ENCODE measurements at regions not wholly inside any gene's neighbourhood (a gene's known extent, or its start where the extent isn't known, plus 50 kb on each side); places are given as distances from the start of the nearest gene placed in this dataset.
"Not testable (repeated sequence)": the region's sequence is repeated elsewhere in the genome, so short reads cannot be mapped to it uniquely, and the experiment has no call there.

DNA sequence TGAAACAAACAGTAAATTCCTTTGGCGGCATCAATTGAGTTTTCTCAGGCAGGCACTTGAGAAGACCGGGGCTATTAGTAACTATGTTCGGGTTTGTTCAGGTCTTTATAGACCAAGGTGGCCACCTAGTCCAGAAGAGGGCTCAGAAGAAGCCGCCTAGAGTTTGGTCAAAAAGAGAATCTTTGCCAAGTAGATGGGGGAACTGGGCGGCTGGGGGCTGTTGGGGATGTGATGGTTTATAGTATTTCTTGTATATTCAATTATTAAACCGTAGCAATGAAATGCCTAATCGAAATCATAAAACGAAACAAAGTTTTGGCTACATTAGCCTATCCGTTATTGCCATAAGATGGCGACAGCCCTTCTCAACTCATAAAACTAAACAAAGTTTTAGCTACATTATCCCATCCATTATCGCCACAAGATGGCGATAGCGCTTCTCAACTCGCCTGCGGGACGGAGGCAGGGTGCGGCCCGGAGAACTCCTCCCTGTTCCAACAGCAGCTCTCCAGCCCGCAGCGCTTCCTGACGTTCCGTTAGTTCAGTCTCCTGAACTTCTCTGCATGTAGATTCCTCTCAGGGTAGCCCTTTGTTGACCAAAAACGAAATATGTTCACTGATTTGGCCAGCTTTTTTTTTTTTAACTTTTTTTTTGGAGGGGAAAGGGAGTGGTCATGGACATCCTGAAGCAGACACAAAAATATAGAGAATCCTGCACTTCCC is 120.5 kb upstream of the PRSS16 start (continued):
- TF ChIP-seq, protein P1, sequence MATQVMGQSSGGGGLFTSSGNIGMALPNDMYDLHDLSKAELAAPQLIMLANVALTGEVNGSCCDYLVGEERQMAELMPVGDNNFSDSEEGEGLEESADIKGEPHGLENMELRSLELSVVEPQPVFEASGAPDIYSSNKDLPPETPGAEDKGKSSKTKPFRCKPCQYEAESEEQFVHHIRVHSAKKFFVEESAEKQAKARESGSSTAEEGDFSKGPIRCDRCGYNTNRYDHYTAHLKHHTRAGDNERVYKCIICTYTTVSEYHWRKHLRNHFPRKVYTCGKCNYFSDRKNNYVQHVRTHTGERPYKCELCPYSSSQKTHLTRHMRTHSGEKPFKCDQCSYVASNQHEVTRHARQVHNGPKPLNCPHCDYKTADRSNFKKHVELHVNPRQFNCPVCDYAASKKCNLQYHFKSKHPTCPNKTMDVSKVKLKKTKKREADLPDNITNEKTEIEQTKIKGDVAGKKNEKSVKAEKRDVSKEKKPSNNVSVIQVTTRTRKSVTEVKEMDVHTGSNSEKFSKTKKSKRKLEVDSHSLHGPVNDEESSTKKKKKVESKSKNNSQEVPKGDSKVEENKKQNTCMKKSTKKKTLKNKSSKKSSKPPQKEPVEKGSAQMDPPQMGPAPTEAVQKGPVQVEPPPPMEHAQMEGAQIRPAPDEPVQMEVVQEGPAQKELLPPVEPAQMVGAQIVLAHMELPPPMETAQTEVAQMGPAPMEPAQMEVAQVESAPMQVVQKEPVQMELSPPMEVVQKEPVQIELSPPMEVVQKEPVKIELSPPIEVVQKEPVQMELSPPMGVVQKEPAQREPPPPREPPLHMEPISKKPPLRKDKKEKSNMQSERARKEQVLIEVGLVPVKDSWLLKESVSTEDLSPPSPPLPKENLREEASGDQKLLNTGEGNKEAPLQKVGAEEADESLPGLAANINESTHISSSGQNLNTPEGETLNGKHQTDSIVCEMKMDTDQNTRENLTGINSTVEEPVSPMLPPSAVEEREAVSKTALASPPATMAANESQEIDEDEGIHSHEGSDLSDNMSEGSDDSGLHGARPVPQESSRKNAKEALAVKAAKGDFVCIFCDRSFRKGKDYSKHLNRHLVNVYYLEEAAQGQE (IDR thresholded peaks at IDR 0.05) = no peak
- TF ChIP-seq GABPA (IDR thresholded peaks at IDR 0.05 in 1 of 2, conservative IDR thresholded peaks at IDR 0.05 in 1 of 2) = no peak
- TF ChIP-seq, protein P2, sequence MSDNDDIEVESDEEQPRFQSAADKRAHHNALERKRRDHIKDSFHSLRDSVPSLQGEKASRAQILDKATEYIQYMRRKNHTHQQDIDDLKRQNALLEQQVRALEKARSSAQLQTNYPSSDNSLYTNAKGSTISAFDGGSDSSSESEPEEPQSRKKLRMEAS (IDR thresholded peaks at IDR 0.05) = no peak
- TF ChIP-seq FOXA2 (IDR thresholded peaks at IDR 0.05) = no peak
- TF ChIP-seq FOXA1 (IDR thresholded peaks at IDR 0.05) = no peak
- TF ChIP-seq, protein P3, sequence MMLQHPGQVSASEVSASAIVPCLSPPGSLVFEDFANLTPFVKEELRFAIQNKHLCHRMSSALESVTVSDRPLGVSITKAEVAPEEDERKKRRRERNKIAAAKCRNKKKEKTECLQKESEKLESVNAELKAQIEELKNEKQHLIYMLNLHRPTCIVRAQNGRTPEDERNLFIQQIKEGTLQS (IDR thresholded peaks at IDR 0.05) = no peak
- peak; percentile 41 for TF ChIP-seq SP1 (IDR thresholded peaks at IDR 0.05)
- no peak for TF ChIP-seq HNF4A (conservative IDR thresholded peaks at IDR 0.05)
- TF ChIP-seq JUND (IDR thresholded peaks at IDR 0.05) = no peak
- peak in 1 of 2 donors; percentile 26 for TF ChIP-seq RXRA (IDR thresholded peaks at IDR 0.05)
- peak; percentile 21 for TF ChIP-seq HNF4G (IDR thresholded peaks at IDR 0.05)

DNA sequence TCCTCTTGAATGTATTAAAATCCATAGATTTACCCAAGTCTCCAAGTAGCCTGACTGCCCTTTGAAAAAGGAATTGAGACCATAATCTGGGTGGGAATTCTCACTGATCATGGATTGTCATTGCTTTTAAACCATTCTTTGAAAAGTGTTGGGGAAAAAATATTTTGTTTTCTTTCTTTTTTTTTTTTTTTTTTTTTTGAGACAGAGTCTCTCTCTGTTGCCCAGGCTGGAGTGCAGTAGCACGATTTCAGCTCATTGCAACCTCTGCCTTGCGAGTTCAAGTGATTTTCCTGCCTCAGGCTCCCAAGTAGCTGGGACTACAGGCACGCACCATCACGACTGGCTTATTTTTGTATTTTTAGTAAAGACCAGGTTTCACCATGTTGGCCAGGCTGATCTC is 119.6 kb upstream of the PRSS16 start:
- not testable (repeated sequence) for DNase-seq (ENCODE audit: low spot score); H3K27me3 ChIP-seq (ENCODE audit: control insufficient read depth in 4 of 4, insufficient read depth in 4 of 4, low read length in 3 of 4); H3K9ac ChIP-seq (ENCODE audit: low read depth in 1 of 2, low read length in 2 of 2); H3K27ac ChIP-seq (ENCODE audit: low read depth in 1 of 2, low read length in 2 of 2); H3K36me3 ChIP-seq (ENCODE audit: control insufficient read depth in 4 of 4, insufficient read depth in 3 of 4, low read depth in 1 of 4, low read length in 3 of 4); H3K4me3 ChIP-seq (ENCODE audit: low read depth in 1 of 3, low read length in 3 of 3); H3K9me3 ChIP-seq (ENCODE audit: control insufficient read depth in 4 of 4, low read length in 3 of 4)
- 94% methylated on average over 4 of the region's 4 CpGs for WGBS
- peaks cover 0 to 12% (median 8%) of the 10 kb centered on the region in 4 donors for H3K4me1 ChIP-seq (ENCODE audit: control insufficient read depth in 4 of 4, insufficient read depth in 4 of 4, low read length in 3 of 4)

DNA sequence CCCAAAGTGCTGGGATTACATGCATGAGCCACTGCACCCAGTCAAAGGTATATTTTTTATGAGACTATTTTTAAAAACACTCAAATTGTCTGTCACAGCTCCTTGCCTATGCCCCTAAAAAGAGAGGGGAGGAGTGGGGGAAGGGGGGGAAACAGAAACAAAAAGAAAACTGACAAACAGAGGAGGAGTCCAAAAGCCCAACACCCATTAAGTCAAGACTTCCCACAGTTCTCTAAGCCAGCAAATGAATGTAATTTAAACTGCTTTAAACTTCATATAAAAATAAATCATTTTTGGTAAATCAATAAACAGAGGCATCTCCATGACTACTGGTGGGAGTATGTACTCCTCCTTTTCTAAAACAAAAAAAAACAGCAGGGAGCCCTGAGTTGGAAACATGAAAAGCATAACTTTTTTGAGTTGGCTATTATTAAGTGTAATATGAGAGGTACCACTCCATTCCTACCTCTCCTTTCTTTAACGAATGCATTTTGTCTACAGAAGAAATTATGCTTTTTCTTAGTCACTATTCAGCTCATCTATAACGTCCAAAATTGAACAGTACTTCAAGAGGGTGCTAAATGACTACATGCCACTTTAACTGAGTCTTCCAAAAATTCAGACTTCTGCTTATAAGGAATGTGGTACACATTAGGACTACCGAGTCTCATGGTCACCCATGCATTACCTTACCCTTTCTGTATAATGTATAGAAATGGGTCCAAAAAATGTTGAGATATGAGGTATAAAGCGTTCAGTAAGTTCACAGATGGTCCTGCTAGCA is 119.0 kb upstream of the PRSS16 start:
- no peak for DNase-seq (ENCODE audit: low spot score)
- Histone ChIP-seq H3K36me3 (ENCODE audit: control insufficient read depth in 4 of 4, insufficient read depth in 3 of 4, low read depth in 1 of 4, low read length in 3 of 4) (no peaks in the 10 kb centered on the region), H3K27ac (ENCODE audit: low read depth in 1 of 2, low read length in 2 of 2) (no peak overlapping the region), H3K4me3 (ENCODE audit: low read depth in 1 of 3, low read length in 3 of 3) (no peak overlapping the region), H3K4me1 (ENCODE audit: control insufficient read depth in 4 of 4, insufficient read depth in 4 of 4, low read length in 3 of 4) (peaks cover 0 to 15% (median 11%) of the 10 kb centered on the region in 4 donors), H3K9ac (ENCODE audit: low read depth in 1 of 2, low read length in 2 of 2) (no peak overlapping the region), H3K9me3 (ENCODE audit: control insufficient read depth in 4 of 4, low read length in 3 of 4) (peaks cover 0 to 13% (median 0%) of the 10 kb centered on the region in 4 donors), H3K27me3 (ENCODE audit: control insufficient read depth in 4 of 4, insufficient read depth in 4 of 4, low read length in 3 of 4) (peaks cover 0 to 4% (median 0%) of the 10 kb centered on the region in 4 donors)
- 91% methylated on average over 4 of the region's 4 CpGs for WGBS
- TF ChIP-seq NR2F2 (IDR thresholded peaks at IDR 0.05) (no peak), HNF4A (conservative IDR thresholded peaks at IDR 0.05) (no peak), GABPA (IDR thresholded peaks at IDR 0.05 in 1 of 2, conservative IDR thresholded peaks at IDR 0.05 in 1 of 2) (no peak), JUND (IDR thresholded peaks at IDR 0.05) (no peak), FOXA2 (IDR thresholded peaks at IDR 0.05) (no peak), TAF1 (conservative IDR thresholded peaks at IDR 0.05) (no peak), EGR1 (IDR thresholded peaks at IDR 0.05; ENCODE audit: low read depth in 2 of 2) (no peak), RAD21 (IDR thresholded peaks at IDR 0.05) (no peak), YY1 (IDR thresholded peaks at IDR 0.05) (no peak), HNF4G (IDR thresholded peaks at IDR 0.05) (no peak)
- TF ChIP-seq, protein P3 (IDR thresholded peaks at IDR 0.05) = no peak
- TF ChIP-seq, protein P4, sequence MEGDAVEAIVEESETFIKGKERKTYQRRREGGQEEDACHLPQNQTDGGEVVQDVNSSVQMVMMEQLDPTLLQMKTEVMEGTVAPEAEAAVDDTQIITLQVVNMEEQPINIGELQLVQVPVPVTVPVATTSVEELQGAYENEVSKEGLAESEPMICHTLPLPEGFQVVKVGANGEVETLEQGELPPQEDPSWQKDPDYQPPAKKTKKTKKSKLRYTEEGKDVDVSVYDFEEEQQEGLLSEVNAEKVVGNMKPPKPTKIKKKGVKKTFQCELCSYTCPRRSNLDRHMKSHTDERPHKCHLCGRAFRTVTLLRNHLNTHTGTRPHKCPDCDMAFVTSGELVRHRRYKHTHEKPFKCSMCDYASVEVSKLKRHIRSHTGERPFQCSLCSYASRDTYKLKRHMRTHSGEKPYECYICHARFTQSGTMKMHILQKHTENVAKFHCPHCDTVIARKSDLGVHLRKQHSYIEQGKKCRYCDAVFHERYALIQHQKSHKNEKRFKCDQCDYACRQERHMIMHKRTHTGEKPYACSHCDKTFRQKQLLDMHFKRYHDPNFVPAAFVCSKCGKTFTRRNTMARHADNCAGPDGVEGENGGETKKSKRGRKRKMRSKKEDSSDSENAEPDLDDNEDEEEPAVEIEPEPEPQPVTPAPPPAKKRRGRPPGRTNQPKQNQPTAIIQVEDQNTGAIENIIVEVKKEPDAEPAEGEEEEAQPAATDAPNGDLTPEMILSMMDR (IDR thresholded peaks at IDR 0.05; ENCODE audit: low read depth, low read length, missing input control) = no peak
- TF ChIP-seq, protein P5, sequence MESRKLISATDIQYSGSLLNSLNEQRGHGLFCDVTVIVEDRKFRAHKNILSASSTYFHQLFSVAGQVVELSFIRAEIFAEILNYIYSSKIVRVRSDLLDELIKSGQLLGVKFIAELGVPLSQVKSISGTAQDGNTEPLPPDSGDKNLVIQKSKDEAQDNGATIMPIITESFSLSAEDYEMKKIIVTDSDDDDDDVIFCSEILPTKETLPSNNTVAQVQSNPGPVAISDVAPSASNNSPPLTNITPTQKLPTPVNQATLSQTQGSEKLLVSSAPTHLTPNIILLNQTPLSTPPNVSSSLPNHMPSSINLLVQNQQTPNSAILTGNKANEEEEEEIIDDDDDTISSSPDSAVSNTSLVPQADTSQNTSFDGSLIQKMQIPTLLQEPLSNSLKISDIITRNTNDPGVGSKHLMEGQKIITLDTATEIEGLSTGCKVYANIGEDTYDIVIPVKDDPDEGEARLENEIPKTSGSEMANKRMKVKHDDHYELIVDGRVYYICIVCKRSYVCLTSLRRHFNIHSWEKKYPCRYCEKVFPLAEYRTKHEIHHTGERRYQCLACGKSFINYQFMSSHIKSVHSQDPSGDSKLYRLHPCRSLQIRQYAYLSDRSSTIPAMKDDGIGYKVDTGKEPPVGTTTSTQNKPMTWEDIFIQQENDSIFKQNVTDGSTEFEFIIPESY (IDR thresholded peaks at IDR 0.05) = no peak
